Gastrocnemius medialis (tissue), 4 donors: ENCODE measurements at regions not wholly inside any gene's neighbourhood (a gene's known extent, or its start where the extent isn't known, plus 50 kb on each side); places are given as distances from the start of the nearest gene placed in this dataset.

Experiments used
- ATAC-seq, 2 donors: fragments of 150-250 bp; one replicate each; pipeline ENCODE4 v1.9.1; 2016
- DNase-seq, 2 donors: peaks; one replicate each; pipeline ENCODE4 v3.0.0-alpha.2; 2019
- H3K27ac ChIP-seq, 4 donors: fragments of 200-600 bp; sonication (generic); 1 replicate in 1 of 4; 2 replicates in 3 of 4; pipeline ENCODE4 v1.5.1; 2016 to 2018; ENCODE audit warnings: mild to moderate bottlenecking in 2 of 4, moderate library complexity in 1 of 4
- H3K27me3 ChIP-seq, 3 donors: fragments of 200-600 bp; sonication (generic) in 2 of 3; 1 replicate in 1 of 3; 2 replicates in 2 of 3; pipeline versions ENCODE4 v1.5.1 to v1.6.0; 2016 to 2019; ENCODE audit warnings: mild to moderate bottlenecking in 1 of 3, moderate library complexity in 1 of 3
- H3K36me3 ChIP-seq, 2 donors: fragments of 200-600 bp; sonication (generic) in 1 of 2; one replicate each; pipeline ENCODE4 v1.5.1; 2017 to 2018
- H3K4me1 ChIP-seq, 2 donors: fragments of 200-600 bp; sonication (generic) in 1 of 2; one replicate each; pipeline ENCODE4 v1.5.1; 2016 to 2017; ENCODE audit warnings: mild to moderate bottlenecking in 2 of 2
- H3K4me3 ChIP-seq, 4 donors: fragments of 200-600 bp; sonication (generic) in 3 of 4; 1 replicate in 1 of 4; 2 replicates in 3 of 4; pipeline ENCODE4 v1.5.1; 2016 to 2019; ENCODE audit warnings: mild to moderate bottlenecking in 2 of 4
- H3K9me3 ChIP-seq, 3 donors: fragments of 200-600 bp; sonication (generic) in 2 of 3; 1 replicate in 1 of 3; 2 replicates in 2 of 3; pipeline ENCODE4 v1.5.1; 2016 to 2019
- CTCF ChIP-seq, 5 experiments: fragments of 450-650 bp in 3 of 5; fragments of 200-600 bp in 2 of 5; sonication (generic) in 2 of 5; IDR thresholded peaks in 4 of 5; conservative IDR thresholded peaks in 1 of 5; 1 replicate in 4 of 5; 2 replicates in 1 of 5; pipeline ENCODE4 v1.5.1; 2016 to 2019; ENCODE audit warnings: antibody characterized with exemption in 5 of 5, mild to moderate bottlenecking in 3 of 5, moderate library complexity in 3 of 5
- POLR2A ChIP-seq, 2 donors: fragments of 450-650 bp; IDR thresholded peaks; one replicate each; pipeline ENCODE4 v1.6.1; 2017; ENCODE audit warnings: antibody characterized with exemption in 2 of 2, mild to moderate bottlenecking in 2 of 2, moderate library complexity in 2 of 2
- in situ Hi-C, 4 donors: fragments of 200-750 bp; cut with MboI; loops; one replicate each; pipeline versions ENCODE4 v1.15.0 to v1.8.0; 2017; ENCODE audit warnings: low sequenced_read_pairs in 4 of 4
- intact Hi-C: fragments of 100-400 bp; cut with DNase I; formaldehyde crosslinking; loops from one replicate; pipeline ENCODE4 v1.15.1; 2023; ENCODE audit warnings: low total_unique reads

GRCh38 chr3:78139166-78139565 lies 1099.3 kb downstream of the ROBO2 start:
- in situ Hi-C loops: no loop called here
- H3K9me3 ChIP-seq: no peaks in the 10 kb centered on the region
- no peak for DNase-seq
- no peak overlapping the region for H3K27ac ChIP-seq
- H3K27me3 ChIP-seq: no peaks in the 10 kb centered on the region
- no peak for ATAC-seq
- H3K36me3 ChIP-seq: no peaks in the 10 kb centered on the region
- intact Hi-C loops: no loop called here
- no peaks in the 10 kb centered on the region for H3K4me1 ChIP-seq
- TF ChIP-seq POLR2A (IDR thresholded peaks at IDR 0.05) (no peak), CTCF (IDR thresholded peaks at IDR 0.05 in 4 of 5, conservative IDR thresholded peaks at IDR 0.05 in 1 of 5) (no peak)
- no peak overlapping the region for H3K4me3 ChIP-seq

GRCh38 chr3:78140274-78140673 lies 1100.4 kb downstream of the ROBO2 start:
- DNase-seq (no peak), ATAC-seq (no peak)
- TF ChIP-seq CTCF (IDR thresholded peaks at IDR 0.05 in 4 of 5, conservative IDR thresholded peaks at IDR 0.05 in 1 of 5) (no peak), POLR2A (IDR thresholded peaks at IDR 0.05) (no peak)
- H3K27me3 ChIP-seq: no peaks in the 10 kb centered on the region
- in situ Hi-C loops: no loop called here
- H3K9me3 ChIP-seq: no peaks in the 10 kb centered on the region
- intact Hi-C loops: no loop called here
- no peak overlapping the region for H3K4me3 ChIP-seq
- no peak overlapping the region for H3K27ac ChIP-seq
- no peaks in the 10 kb centered on the region for H3K4me1 ChIP-seq
- no peaks in the 10 kb centered on the region for H3K36me3 ChIP-seq

- Histone ChIP-seq H3K36me3 (no peaks in the 10 kb centered on the region), H3K9me3 (no peaks in the 10 kb centered on the region), H3K4me1 (no peaks in the 10 kb centered on the region), H3K27me3 (no peaks in the 10 kb centered on the region), H3K27ac (no peak overlapping the region), H3K4me3 (no peak overlapping the region)
- DNase-seq (no peak), ATAC-seq (no peak)
- intact Hi-C loops: no loop called here
- in situ Hi-C loops: no loop called here
- no peak for TF ChIP-seq POLR2A (IDR thresholded peaks at IDR 0.05)
- no peak for TF ChIP-seq CTCF (IDR thresholded peaks at IDR 0.05 in 4 of 5, conservative IDR thresholded peaks at IDR 0.05 in 1 of 5)
Observed at GRCh38 chr3:78140866-78141265, 1101.0 kb downstream of the ROBO2 start.

GRCh38 chr3:78141269-78141668 lies 1101.4 kb downstream of the ROBO2 start:
- Histone ChIP-seq H3K4me1 (no peaks in the 10 kb centered on the region), H3K27me3 (no peaks in the 10 kb centered on the region), H3K27ac (no peak overlapping the region), H3K36me3 (no peaks in the 10 kb centered on the region), H3K4me3 (no peak overlapping the region), H3K9me3 (no peaks in the 10 kb centered on the region)
- ATAC-seq (no peak), DNase-seq (no peak)
- no peak for TF ChIP-seq CTCF (IDR thresholded peaks at IDR 0.05 in 4 of 5, conservative IDR thresholded peaks at IDR 0.05 in 1 of 5)
- TF ChIP-seq POLR2A (IDR thresholded peaks at IDR 0.05): no peak
- intact Hi-C loops (no loop called here), in situ Hi-C loops (no loop called here)

- in situ Hi-C loops: no loop called here
- no peak for TF ChIP-seq POLR2A (IDR thresholded peaks at IDR 0.05)
- TF ChIP-seq CTCF (IDR thresholded peaks at IDR 0.05 in 4 of 5, conservative IDR thresholded peaks at IDR 0.05 in 1 of 5): no peak
- intact Hi-C loops: no loop called here
Observed at GRCh38 chr3:78143000-78143399, 1103.1 kb downstream of the ROBO2 start.

More at GRCh38 chr3:78143000-78143399, 1103.1 kb downstream of the ROBO2 start:
- ATAC-seq: no peak
- Histone ChIP-seq H3K9me3 (no peaks in the 10 kb centered on the region), H3K36me3 (no peaks in the 10 kb centered on the region), H3K4me1 (no peaks in the 10 kb centered on the region), H3K27me3 (no peaks in the 10 kb centered on the region), H3K4me3 (no peak overlapping the region), H3K27ac (no peak overlapping the region)
- no peak for DNase-seq
